ENCODE measurements at regions not wholly inside any gene's neighbourhood (a gene's known extent, or its start where the extent isn't known, plus 50 kb on each side); places are given as distances from the start of the nearest gene placed in this dataset.

DNA sequence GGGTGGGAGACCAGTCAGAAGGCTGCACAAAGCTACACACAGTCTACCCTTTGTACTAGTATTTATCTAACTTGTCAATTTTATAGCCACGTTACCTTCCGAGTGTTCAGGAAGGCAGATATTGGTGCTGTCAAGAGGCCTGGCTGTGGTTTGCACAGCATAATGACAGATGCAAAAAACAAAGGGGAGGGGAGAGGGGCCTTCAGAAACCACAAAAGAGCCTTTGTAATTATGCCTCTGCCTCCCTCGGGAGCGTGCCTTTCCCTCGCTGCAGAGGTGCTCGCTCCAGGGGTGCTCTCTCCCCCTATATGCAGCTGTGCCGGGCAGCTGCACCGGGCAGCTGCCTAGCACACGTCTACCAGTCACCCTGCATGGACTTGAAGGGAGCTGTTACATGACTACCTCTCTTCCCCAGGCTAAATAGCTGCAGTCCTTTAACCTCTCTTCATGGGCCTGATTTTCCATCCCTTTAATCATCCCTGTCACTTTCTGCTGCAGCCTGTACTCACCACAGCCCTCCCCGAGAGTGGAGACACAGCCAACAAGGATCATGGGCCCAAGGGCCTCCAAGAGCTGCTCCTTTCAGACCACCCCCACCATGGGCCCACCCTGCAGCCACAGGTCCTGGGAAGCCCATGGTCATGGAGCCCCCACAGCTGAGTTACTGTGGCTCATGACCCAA lies 168.4 kb upstream of the PKDCC start:
- TF ChIP-seq EZH2 (IDR thresholded peaks at IDR 0.05; ENCODE audit: borderline replicate concordance, low read depth, low read length, poor library complexity, severe bottlenecking) = no peak
- TF ChIP-seq, protein P1, sequence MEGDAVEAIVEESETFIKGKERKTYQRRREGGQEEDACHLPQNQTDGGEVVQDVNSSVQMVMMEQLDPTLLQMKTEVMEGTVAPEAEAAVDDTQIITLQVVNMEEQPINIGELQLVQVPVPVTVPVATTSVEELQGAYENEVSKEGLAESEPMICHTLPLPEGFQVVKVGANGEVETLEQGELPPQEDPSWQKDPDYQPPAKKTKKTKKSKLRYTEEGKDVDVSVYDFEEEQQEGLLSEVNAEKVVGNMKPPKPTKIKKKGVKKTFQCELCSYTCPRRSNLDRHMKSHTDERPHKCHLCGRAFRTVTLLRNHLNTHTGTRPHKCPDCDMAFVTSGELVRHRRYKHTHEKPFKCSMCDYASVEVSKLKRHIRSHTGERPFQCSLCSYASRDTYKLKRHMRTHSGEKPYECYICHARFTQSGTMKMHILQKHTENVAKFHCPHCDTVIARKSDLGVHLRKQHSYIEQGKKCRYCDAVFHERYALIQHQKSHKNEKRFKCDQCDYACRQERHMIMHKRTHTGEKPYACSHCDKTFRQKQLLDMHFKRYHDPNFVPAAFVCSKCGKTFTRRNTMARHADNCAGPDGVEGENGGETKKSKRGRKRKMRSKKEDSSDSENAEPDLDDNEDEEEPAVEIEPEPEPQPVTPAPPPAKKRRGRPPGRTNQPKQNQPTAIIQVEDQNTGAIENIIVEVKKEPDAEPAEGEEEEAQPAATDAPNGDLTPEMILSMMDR (conservative IDR thresholded peaks at IDR 0.05; ENCODE audit: low read depth, low read length) = no peak
- no peak overlapping the region for H3K27ac ChIP-seq (ENCODE audit: low read depth, low read length, poor library complexity, severe bottlenecking)
- no TSS peak for BruUV-seq (replicated peaks)
- no peaks in the 10 kb centered on the region for H3K27me3 ChIP-seq (replicated peaks; ENCODE audit: insufficient read depth, low read depth, low read length, poor library complexity)
- no peak for DNase-seq (ENCODE audit: low spot score)
- intact Hi-C loops (cut with micrococcal nuclease; ENCODE audit: unreplicated experiment) = no loop called here
- H3K9me3 ChIP-seq (ENCODE audit: low read depth, low read length, poor library complexity, severe bottlenecking) = no peaks in the 10 kb centered on the region
- no peaks in the 10 kb centered on the region for H3K36me3 ChIP-seq (ENCODE audit: insufficient read depth, low read length, poor library complexity, severe bottlenecking)
- no peak overlapping the region for H3K4me3 ChIP-seq (ENCODE audit: low read depth, low read length, poor library complexity, severe bottlenecking)
- H3K4me1 ChIP-seq (ENCODE audit: insufficient read depth, low read length, poor library complexity, severe bottlenecking) = no peaks in the 10 kb centered on the region
- POLR2A ChIA-PET (ENCODE audit: low non-redundant PET) = no interaction called here
- CTCF ChIA-PET = interaction anchor here (1.2 kb wide), 1 partner anchor 10 kb away, joined by 8 read pairs; no protein-coding TSS in a partner anchor

GRCh38 chr2:41880561-41881243 lies 167.1 kb upstream of the PKDCC start:
- POLR2A ChIA-PET (ENCODE audit: low non-redundant PET) = no interaction called here
- DNase-seq (ENCODE audit: low spot score) = no peak
- TF ChIP-seq, protein P1 (conservative IDR thresholded peaks at IDR 0.05; ENCODE audit: low read depth, low read length) = no peak
- TF ChIP-seq EZH2 (IDR thresholded peaks at IDR 0.05; ENCODE audit: borderline replicate concordance, low read depth, low read length, poor library complexity, severe bottlenecking) = no peak
- BruUV-seq (replicated peaks) = no TSS peak
- no peak overlapping the region for H3K4me3 ChIP-seq (ENCODE audit: low read depth, low read length, poor library complexity, severe bottlenecking)
- no peaks in the 10 kb centered on the region for H3K4me1 ChIP-seq (ENCODE audit: insufficient read depth, low read length, poor library complexity, severe bottlenecking)
- no peaks in the 10 kb centered on the region for H3K9me3 ChIP-seq (ENCODE audit: low read depth, low read length, poor library complexity, severe bottlenecking)
- no peak overlapping the region for H3K27ac ChIP-seq (ENCODE audit: low read depth, low read length, poor library complexity, severe bottlenecking)
- no peaks in the 10 kb centered on the region for H3K27me3 ChIP-seq (replicated peaks; ENCODE audit: insufficient read depth, low read depth, low read length, poor library complexity)
- intact Hi-C loops (cut with micrococcal nuclease; ENCODE audit: unreplicated experiment) = no loop called here
- CTCF ChIA-PET = no interaction called here
- no peaks in the 10 kb centered on the region for H3K36me3 ChIP-seq (ENCODE audit: insufficient read depth, low read length, poor library complexity, severe bottlenecking)

DNA sequence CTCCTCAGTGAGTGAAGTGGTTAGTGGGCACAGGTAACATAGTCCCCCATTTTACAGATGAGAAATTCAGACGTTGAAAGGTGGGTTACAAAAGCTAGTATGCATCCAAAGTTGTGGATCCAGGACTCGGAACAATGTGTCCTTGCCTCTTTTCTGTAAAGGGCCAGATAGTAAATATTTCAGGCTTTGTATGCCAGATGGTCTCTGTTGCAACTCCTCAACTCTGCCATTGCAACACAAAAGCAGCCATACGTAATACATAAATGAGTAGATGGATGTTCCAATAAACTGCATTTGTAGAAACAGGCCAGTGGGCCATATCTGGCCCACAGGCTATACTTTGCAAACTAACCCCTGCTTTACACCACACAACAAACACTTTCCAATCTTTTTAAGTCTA lies 166.6 kb upstream of the PKDCC start:
- Histone ChIP-seq H3K4me3 (ENCODE audit: low read depth, low read length, poor library complexity, severe bottlenecking) (no peak overlapping the region), H3K27me3 (replicated peaks; ENCODE audit: insufficient read depth, low read depth, low read length, poor library complexity) (no peaks in the 10 kb centered on the region), H3K9me3 (ENCODE audit: low read depth, low read length, poor library complexity, severe bottlenecking) (no peaks in the 10 kb centered on the region), H3K4me1 (ENCODE audit: insufficient read depth, low read length, poor library complexity, severe bottlenecking) (no peaks in the 10 kb centered on the region), H3K36me3 (ENCODE audit: insufficient read depth, low read length, poor library complexity, severe bottlenecking) (no peaks in the 10 kb centered on the region), H3K27ac (ENCODE audit: low read depth, low read length, poor library complexity, severe bottlenecking) (no peak overlapping the region)
- ChIA-PET CTCF (no interaction called here), POLR2A (ENCODE audit: low non-redundant PET) (no interaction called here)
- intact Hi-C loops (cut with micrococcal nuclease; ENCODE audit: unreplicated experiment) = no loop called here
- DNase-seq (ENCODE audit: low spot score) = no peak
- TF ChIP-seq, protein P1 (conservative IDR thresholded peaks at IDR 0.05; ENCODE audit: low read depth, low read length) = no peak
- no peak for TF ChIP-seq EZH2 (IDR thresholded peaks at IDR 0.05; ENCODE audit: borderline replicate concordance, low read depth, low read length, poor library complexity, severe bottlenecking)
- no TSS peak for BruUV-seq (replicated peaks)

All from A673 (cell line).